ENCODE measurements at regions not wholly inside any gene's neighbourhood (a gene's known extent, or its start where the extent isn't known, plus 50 kb on each side); places are given as distances from the start of the nearest gene placed in this dataset.

- Histone ChIP-seq H3K9me3 (ENCODE audit: control insufficient read depth in 2 of 3, insufficient read depth in 1 of 3, low read length in 3 of 3) (no peaks in the 10 kb centered on the region), H3K4me1 (ENCODE audit: control insufficient read depth in 2 of 3, insufficient read depth in 2 of 3, low read depth in 1 of 3, low read length in 3 of 3) (no peaks in the 10 kb centered on the region), H3K9ac (ENCODE audit: low read length in 3 of 3) (no peak overlapping the region), H3K4me3 (ENCODE audit: low read length in 3 of 3) (no peak overlapping the region), H3K36me3 (ENCODE audit: control insufficient read depth in 2 of 3, insufficient read depth in 3 of 3, low read length in 3 of 3) (no peaks in the 10 kb centered on the region), H3K27ac (ENCODE audit: low read depth in 2 of 2, low read length in 2 of 2) (no peak overlapping the region), H3K27me3 (ENCODE audit: control insufficient read depth, insufficient read depth, low read length) (no peaks in the 10 kb centered on the region)
- intact Hi-C loops (cut with DNase I) = no loop called here
- TF ChIP-seq, protein P1, sequence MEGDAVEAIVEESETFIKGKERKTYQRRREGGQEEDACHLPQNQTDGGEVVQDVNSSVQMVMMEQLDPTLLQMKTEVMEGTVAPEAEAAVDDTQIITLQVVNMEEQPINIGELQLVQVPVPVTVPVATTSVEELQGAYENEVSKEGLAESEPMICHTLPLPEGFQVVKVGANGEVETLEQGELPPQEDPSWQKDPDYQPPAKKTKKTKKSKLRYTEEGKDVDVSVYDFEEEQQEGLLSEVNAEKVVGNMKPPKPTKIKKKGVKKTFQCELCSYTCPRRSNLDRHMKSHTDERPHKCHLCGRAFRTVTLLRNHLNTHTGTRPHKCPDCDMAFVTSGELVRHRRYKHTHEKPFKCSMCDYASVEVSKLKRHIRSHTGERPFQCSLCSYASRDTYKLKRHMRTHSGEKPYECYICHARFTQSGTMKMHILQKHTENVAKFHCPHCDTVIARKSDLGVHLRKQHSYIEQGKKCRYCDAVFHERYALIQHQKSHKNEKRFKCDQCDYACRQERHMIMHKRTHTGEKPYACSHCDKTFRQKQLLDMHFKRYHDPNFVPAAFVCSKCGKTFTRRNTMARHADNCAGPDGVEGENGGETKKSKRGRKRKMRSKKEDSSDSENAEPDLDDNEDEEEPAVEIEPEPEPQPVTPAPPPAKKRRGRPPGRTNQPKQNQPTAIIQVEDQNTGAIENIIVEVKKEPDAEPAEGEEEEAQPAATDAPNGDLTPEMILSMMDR (IDR thresholded peaks at IDR 0.05; ENCODE audit: borderline replicate concordance, extremely low read depth, insufficient read depth) = no peak
- DNase-seq = peak in 1 of 5 donors; percentile 4
- FAIRE-seq = no peak
These were observed 207.2 kb upstream of the GBE1 start for GRCh38 chr3:81968658-81969057.

GRCh38 chr3:81967393-81967792, 205.9 kb upstream of the GBE1 start:
- Histone ChIP-seq H3K9ac (ENCODE audit: low read length in 3 of 3) (no peak overlapping the region), H3K36me3 (ENCODE audit: control insufficient read depth in 2 of 3, insufficient read depth in 3 of 3, low read length in 3 of 3) (no peaks in the 10 kb centered on the region), H3K9me3 (ENCODE audit: control insufficient read depth in 2 of 3, insufficient read depth in 1 of 3, low read length in 3 of 3) (no peaks in the 10 kb centered on the region), H3K4me3 (ENCODE audit: low read length in 3 of 3) (no peak overlapping the region), H3K27me3 (ENCODE audit: control insufficient read depth, insufficient read depth, low read length) (no peaks in the 10 kb centered on the region), H3K27ac (ENCODE audit: low read depth in 2 of 2, low read length in 2 of 2) (no peak overlapping the region), H3K4me1 (ENCODE audit: control insufficient read depth in 2 of 3, insufficient read depth in 2 of 3, low read depth in 1 of 3, low read length in 3 of 3) (no peaks in the 10 kb centered on the region)
- intact Hi-C loops (cut with DNase I) = no loop called here
- FAIRE-seq (no peak), DNase-seq (no peak)
- TF ChIP-seq, protein P1 (IDR thresholded peaks at IDR 0.05; ENCODE audit: borderline replicate concordance, extremely low read depth, insufficient read depth) = no peak

- no peak for DNase-seq
- FAIRE-seq = no peak
- Histone ChIP-seq H3K4me3 (ENCODE audit: low read length in 3 of 3) (no peak overlapping the region), H3K36me3 (ENCODE audit: control insufficient read depth in 2 of 3, insufficient read depth in 3 of 3, low read length in 3 of 3) (no peaks in the 10 kb centered on the region), H3K9ac (ENCODE audit: low read length in 3 of 3) (no peak overlapping the region), H3K9me3 (ENCODE audit: control insufficient read depth in 2 of 3, insufficient read depth in 1 of 3, low read length in 3 of 3) (no peaks in the 10 kb centered on the region), H3K27me3 (ENCODE audit: control insufficient read depth, insufficient read depth, low read length) (no peaks in the 10 kb centered on the region), H3K27ac (ENCODE audit: low read depth in 2 of 2, low read length in 2 of 2) (no peak overlapping the region), H3K4me1 (ENCODE audit: control insufficient read depth in 2 of 3, insufficient read depth in 2 of 3, low read depth in 1 of 3, low read length in 3 of 3) (no peaks in the 10 kb centered on the region)
- TF ChIP-seq, protein P1 (IDR thresholded peaks at IDR 0.05; ENCODE audit: borderline replicate concordance, extremely low read depth, insufficient read depth) = no peak
- intact Hi-C loops (cut with DNase I) = no loop called here
These were observed 204.3 kb upstream of the GBE1 start for GRCh38 chr3:81965696-81966095.

DNA sequence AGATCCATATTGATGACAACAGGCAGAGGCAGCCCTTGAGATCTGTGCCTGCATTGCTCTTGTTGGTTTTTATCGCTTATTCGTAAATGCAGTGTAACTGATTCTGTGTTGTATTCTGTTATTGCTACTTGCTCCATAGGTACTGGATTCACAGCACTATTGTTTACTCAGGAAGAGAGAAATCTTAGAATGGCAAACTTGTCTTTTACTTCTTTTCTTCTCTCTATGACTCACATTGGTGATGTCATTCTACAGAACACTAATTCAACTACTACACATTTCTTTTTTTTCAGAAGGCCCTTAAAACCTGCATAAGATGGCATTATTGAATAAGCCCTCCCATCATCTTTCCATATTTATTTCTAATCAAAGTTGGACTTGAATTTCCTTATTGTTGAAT, 201.0 kb upstream of the GBE1 start:
- no peak for FAIRE-seq
- Histone ChIP-seq H3K9ac (ENCODE audit: low read length in 3 of 3) (no peak overlapping the region), H3K4me3 (ENCODE audit: low read length in 3 of 3) (no peak overlapping the region), H3K9me3 (ENCODE audit: control insufficient read depth in 2 of 3, insufficient read depth in 1 of 3, low read length in 3 of 3) (no peaks in the 10 kb centered on the region), H3K4me1 (ENCODE audit: control insufficient read depth in 2 of 3, insufficient read depth in 2 of 3, low read depth in 1 of 3, low read length in 3 of 3) (no peaks in the 10 kb centered on the region), H3K36me3 (ENCODE audit: control insufficient read depth in 2 of 3, insufficient read depth in 3 of 3, low read length in 3 of 3) (no peaks in the 10 kb centered on the region), H3K27me3 (ENCODE audit: control insufficient read depth, insufficient read depth, low read length) (no peaks in the 10 kb centered on the region), H3K27ac (ENCODE audit: low read depth in 2 of 2, low read length in 2 of 2) (no peak overlapping the region)
- TF ChIP-seq, protein P1 (IDR thresholded peaks at IDR 0.05; ENCODE audit: borderline replicate concordance, extremely low read depth, insufficient read depth) = no peak
- intact Hi-C loops (cut with DNase I) = no loop called here
- no peak for DNase-seq
